Right ventricle myocardium inferior (tissue), 1 donor: ENCODE measurements at regions not wholly inside any gene's neighbourhood (a gene's known extent, or its start where the extent isn't known, plus 50 kb on each side); places are given as distances from the start of the nearest gene placed in this dataset.

Experiments
- ATAC-seq: fragments of 200-7000 bp; cut with Tn5 transposase; one replicate; pipeline ENCODE4 v1.9.1; 2020; ENCODE audit warnings: mild to moderate bottlenecking, moderate library complexity
- DNase-seq: peaks from one replicate; pipeline ENCODE4 v3.0.0; 2021; ENCODE audit errors: missing footprints
- intact Hi-C: fragments of 100-400 bp; cut with DNase I; formaldehyde crosslinking; loops from one replicate; pipeline ENCODE4 v1.11.0; 2022
- donor health status: DM: no; HTN: yes; CAD: no; lungs with severe emphysema.

GRCh38 chr9:107178293-107178692, 104.8 kb upstream of the RAD23B start:
- DNase-seq (no peak), ATAC-seq (no peak)
- intact Hi-C loops: loop anchor here (5.0 to 10.0 kb wide), 3 partner anchors 74 to 213 kb away; no protein-coding TSS in a partner anchor

DNA sequence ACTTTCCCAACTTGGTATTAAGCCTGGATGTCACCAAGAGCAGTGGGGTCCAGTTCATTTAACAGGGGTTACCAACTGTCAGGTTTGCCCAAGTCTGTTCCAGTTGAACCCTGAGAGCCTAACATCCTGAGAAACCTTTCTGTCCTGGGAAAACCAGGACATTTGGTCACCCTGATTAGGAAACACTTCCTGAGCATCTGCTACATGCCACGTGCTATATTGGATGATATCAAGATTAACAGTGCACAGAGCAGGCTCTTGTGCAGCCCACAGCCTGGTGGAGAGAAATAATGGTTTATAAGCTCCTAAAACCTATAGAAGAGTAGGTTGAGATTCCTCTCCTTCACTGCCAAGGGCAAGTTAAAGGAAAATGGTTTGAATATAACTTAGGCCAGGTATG, 102.9 kb upstream of the RAD23B start:
- ATAC-seq (no peak), DNase-seq (no peak)
- intact Hi-C loops: no loop called here

- intact Hi-C loops: no loop called here
Measured at GRCh38 chr9:107183176-107183575, 99.9 kb upstream of the RAD23B start.

DNA sequence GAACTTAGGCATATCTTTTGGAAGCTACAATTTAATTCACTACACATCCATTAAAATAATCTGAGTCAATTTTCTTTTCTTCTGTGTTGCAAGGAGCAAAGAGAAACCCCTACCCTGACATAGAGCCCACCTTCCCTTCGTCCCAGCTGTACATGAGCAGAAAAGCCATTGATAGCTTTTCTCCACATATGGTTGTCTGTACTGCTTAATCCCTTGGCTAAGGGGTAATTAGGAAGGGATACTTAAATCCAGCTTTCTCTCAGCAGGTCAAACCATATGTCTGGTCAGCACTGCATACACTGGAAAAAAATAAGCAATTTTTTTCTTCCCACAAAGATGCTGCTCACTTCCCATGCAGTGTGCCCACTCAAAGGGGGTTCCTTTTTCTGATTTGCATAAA, 94.7 kb upstream of the RAD23B start:
- intact Hi-C loops: no loop called here
- ATAC-seq: no peak

More at GRCh38 chr9:107183176-107183575, 99.9 kb upstream of the RAD23B start:
- no peak for ATAC-seq
- DNase-seq: no peak

GRCh38 chr9:107190061-107190935, 92.8 kb upstream of the RAD23B start:
- intact Hi-C loops: no loop called here
- no peak for DNase-seq
- ATAC-seq: no peak

More for the DNA sequence above, 94.7 kb upstream of the RAD23B start:
- DNase-seq: no peak

GRCh38 chr9:107190936-107191290, 92.2 kb upstream of the RAD23B start:
- ATAC-seq: no peak
- DNase-seq: no peak
- intact Hi-C loops: no loop called here

GRCh38 chr9:107193251-107193650, 89.8 kb upstream of the RAD23B start:
- DNase-seq (no peak), ATAC-seq (no peak)
- intact Hi-C loops: no loop called here

DNA sequence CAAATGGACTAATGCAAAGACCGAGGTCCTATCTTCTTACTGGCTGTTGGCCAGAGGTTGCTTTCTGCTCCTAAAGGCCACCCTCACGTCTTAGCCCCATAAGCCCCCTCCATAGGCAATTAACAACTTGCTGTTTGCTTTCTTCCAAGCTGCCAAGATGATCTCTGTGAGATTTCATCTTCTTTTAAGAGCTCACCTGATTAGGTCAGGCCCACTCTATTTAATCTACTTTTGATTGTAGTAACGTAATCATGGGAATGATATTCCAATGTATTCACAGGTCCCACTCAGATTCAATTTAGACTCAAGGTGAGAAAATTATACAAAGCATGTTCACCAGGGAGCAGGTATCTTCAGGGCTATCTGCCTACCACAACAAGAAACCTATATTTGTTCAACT, 84.4 kb upstream of the RAD23B start:
- DNase-seq: no peak
- intact Hi-C loops: no loop called here
- no peak for ATAC-seq

- DNase-seq (no peak), ATAC-seq (no peak)
- intact Hi-C loops: no loop called here
Measured at GRCh38 chr9:107208121-107208520, 75.0 kb upstream of the RAD23B start.

DNA sequence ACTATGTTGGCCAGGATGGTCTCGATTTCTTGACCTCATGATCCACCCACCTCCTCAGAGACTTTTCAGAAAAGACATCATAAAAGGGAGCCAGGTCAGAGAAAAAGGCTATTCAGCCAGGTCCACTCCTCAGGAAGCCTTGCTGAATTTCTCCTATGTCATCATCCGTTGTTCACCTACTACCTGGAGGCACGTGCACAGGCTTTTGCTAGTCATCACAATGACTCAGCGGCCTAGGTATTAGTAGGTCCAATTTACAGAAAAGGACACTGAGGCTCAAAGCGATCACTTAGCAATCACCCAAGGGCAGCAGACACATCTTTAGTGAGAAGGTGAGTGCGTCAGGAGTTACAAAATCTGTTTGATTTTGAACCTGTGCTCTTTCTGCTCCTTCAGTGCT, 72.3 kb upstream of the RAD23B start:
- DNase-seq (no peak), ATAC-seq (no peak)
- intact Hi-C loops: no loop called here

DNA sequence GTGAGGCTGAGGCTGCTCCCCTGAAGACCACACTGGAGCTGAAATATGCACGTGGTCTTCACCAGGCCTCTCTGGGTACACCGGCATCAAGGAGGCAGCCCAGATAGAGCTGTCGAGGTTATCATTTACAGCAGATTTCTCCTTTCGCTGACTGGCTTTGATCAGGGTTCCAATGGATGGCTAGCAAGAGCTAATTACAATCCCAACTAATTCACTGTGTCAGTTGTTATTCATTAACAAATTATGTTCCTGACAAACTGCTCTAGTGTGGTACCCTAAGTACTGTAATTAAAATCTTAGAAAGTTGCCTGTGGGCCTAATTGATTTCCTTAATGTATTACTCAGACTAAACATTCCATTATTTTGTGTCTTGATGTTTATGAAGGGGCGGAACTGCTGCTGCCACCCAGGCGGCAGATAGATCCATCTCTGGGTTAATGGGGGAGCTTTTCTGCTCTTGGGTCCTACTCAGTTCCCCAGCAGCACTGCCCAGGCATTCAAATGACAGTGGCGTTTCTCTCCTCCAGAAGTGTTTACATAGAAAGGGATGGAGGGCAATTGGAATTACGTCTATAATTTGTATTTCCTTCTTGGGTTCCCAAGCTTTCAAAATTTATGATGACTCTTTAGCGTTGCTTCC, 71.7 kb upstream of the RAD23B start:
- no peak for DNase-seq
- intact Hi-C loops: no loop called here
- no peak for ATAC-seq

DNA sequence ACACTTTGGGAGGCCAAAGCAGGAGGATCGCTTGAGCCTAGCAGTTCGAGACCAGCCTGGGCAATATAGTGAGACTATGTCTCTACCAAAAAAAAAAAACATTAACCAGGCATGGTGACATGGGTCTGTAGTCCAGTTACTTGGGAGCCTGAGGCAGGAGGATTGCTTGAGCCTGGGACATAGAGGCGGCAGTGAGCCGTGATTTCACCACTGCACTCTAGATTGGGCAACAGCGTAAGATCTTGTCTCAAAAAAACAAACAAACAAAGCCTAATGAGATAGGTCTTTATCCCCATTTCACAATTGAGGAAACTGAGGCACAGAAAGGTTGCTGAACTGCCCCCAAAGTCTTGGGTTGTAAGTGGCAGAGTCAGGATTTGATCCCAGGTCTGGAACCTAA, 70.5 kb upstream of the RAD23B start:
- intact Hi-C loops: no loop called here
- ATAC-seq: no peak
- no peak for DNase-seq

DNA sequence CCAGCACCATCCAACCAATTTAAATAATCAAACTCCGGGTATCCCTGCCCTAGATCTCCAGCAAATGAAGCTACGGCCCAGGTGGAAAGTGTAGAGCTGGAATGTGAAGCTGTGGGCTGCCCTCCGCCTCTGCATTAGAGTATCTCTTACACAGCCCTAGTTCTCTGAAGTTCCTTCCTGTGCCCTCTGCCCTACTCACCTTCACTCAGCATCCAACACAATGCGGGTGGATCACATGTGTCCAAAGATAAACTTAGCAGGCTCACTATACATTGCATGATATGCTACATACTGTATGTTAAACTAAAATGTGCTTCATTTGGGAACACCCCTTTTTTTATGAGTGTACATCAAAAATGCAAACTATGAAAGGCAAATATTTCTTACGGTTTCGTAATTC, 70.0 kb upstream of the RAD23B start:
- ATAC-seq (no peak), DNase-seq (no peak)
- intact Hi-C loops: no loop called here

DNA sequence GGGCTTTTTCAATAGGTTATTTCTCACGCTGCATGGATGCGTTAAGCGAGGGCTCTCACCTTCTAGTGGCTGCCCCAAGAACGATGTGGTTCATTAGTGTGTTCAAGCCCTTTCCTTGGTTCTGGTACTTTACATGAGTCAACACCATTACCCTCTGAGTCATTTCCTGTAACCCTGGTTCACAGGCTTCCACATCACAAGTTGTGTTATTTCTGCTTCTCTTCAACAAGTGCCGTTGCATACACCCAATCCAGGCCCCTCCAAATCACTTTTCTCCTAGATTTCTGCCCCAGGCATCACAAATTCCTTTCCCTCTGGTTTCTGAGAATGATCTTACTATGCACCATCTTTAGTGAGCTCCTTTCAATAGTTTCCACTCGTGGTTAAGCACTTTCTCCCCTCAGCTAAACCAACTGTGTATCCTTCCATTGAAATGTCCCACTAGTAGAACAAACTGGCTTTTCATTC, 69.5 kb upstream of the RAD23B start:
- no peak for ATAC-seq
- intact Hi-C loops: no loop called here

GRCh38 chr9:107214381-107214780, 68.7 kb upstream of the RAD23B start:
- ATAC-seq: no peak
- DNase-seq: no peak
- intact Hi-C loops: no loop called here

More for the DNA sequence above, 69.5 kb upstream of the RAD23B start:
- DNase-seq: no peak

DNA sequence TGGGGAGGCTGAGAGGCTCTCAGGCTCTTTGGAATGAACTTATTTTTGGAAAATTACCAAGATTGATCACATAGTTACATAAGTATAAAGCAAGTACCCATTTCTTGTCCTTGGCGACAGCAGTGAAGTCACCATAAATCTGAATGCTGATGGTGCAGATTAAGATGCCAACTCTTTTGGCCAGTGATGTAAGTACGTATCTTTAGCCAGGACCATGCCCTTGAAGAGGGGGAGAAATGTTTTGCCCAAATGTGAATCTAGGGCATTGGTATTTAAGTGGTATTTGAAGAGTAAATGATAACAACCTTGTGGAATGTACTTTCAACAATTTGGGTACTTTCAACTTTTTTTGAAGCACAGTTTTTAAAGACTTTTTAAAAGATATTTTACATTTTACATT, 68.2 kb upstream of the RAD23B start:
- ATAC-seq: no peak
- intact Hi-C loops: no loop called here
- DNase-seq: no peak

DNA sequence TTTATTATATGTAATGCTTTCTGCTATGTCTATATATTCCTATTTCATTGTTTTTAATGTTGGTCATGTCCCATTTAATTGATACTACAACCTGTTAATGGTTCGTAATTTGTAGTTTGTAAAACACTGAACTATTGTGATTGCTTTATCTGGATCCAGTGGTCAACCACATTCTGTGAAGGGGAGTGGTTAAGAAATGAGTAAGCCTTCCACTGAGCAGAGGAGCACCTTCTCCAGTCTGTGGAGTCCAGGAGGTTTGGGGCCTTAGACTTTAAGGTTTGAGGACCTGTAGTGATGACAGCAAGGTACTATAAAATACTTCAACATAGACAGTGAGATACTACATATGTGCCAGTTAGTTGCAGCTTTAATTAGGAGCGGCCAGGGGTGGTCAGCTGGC, 67.7 kb upstream of the RAD23B start:
- intact Hi-C loops: no loop called here
- DNase-seq: no peak

DNA sequence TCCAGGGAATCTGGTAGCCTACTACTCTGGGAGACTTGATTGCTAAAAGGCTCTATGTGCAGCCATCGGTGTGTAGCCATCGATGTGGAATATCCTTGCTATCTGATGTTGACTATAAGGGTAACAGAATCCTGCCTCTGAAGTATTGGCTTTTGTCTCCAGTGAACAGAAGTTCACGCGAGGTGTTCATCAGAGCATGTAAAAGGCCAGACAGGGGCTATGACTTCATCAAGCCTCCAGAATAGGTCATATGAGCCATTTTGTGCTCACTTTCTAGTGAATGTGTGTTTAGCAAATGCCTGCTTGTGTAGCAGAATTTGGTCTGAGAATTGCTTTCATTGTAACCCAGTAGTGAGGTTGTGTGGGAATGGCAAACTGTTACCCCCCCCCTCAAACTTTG, 66.8 kb upstream of the RAD23B start:
- ATAC-seq (no peak), DNase-seq (no peak)
- intact Hi-C loops: no loop called here

More for the DNA sequence above, 67.7 kb upstream of the RAD23B start:
- ATAC-seq: no peak

GRCh38 chr9:107218829-107219485, 64.1 kb upstream of the RAD23B start:
- intact Hi-C loops: no loop called here
- ATAC-seq (no peak), DNase-seq (no peak)
